Superior temporal gyrus (tissue), 1 donor: ENCODE measurements at regions not wholly inside any gene's neighbourhood (a gene's known extent, or its start where the extent isn't known, plus 50 kb on each side); places are given as distances from the start of the nearest gene placed in this dataset.
"Not testable (repeated sequence)": the region's sequence is repeated elsewhere in the genome, so short reads cannot be mapped to it uniquely, and the experiment has no call there.

Source experiments
- DNase-seq: peaks from one replicate; pipeline ENCODE4 v3.0.0-alpha.2; 2016; ENCODE audit errors: extremely low spot score

- DNase-seq = no peak
Observed at GRCh38 chr10:3935141-3935540, 150.1 kb upstream of the KLF6 start.

- no peak for DNase-seq
Observed at GRCh38 chr10:3933733-3934132, 148.7 kb upstream of the KLF6 start.

- no peak for DNase-seq
Observed at GRCh38 chr10:3932597-3933375, 147.8 kb upstream of the KLF6 start.

GRCh38 chr10:3931901-3932300 is 146.9 kb upstream of the KLF6 start:
- DNase-seq = no peak

- DNase-seq = no peak
Observed at GRCh38 chr10:3931224-3931623, 146.2 kb upstream of the KLF6 start.

GRCh38 chr10:3928569-3928968 is 143.6 kb upstream of the KLF6 start:
- DNase-seq = no peak

GRCh38 chr10:3928078-3928477 is 143.1 kb upstream of the KLF6 start:
- no peak for DNase-seq

GRCh38 chr10:3926675-3927525 is 141.9 kb upstream of the KLF6 start:
- no peak for DNase-seq

- no peak for DNase-seq
Observed at GRCh38 chr10:3926258-3926657, 141.2 kb upstream of the KLF6 start.

GRCh38 chr10:3925184-3925583 is 140.2 kb upstream of the KLF6 start:
- no peak for DNase-seq

GRCh38 chr10:3924344-3924743 is 139.3 kb upstream of the KLF6 start:
- DNase-seq = no peak

GRCh38 chr10:3923033-3923432 is 138.0 kb upstream of the KLF6 start:
- no peak for DNase-seq

GRCh38 chr10:3919709-3920308 is 134.8 kb upstream of the KLF6 start:
- DNase-seq = no peak

- DNase-seq = not testable (repeated sequence)
Observed at GRCh38 chr10:3917392-3917791, 132.4 kb upstream of the KLF6 start.

GRCh38 chr10:3914733-3915132 is 129.7 kb upstream of the KLF6 start:
- DNase-seq = no peak

- DNase-seq = no peak
Observed at GRCh38 chr10:3911713-3912442, 126.9 kb upstream of the KLF6 start.

GRCh38 chr10:3911241-3911640 is 126.2 kb upstream of the KLF6 start:
- no peak for DNase-seq

GRCh38 chr10:3909339-3909738 is 124.3 kb upstream of the KLF6 start:
- DNase-seq = no peak

- no peak for DNase-seq
Observed at GRCh38 chr10:3908183-3908582, 123.2 kb upstream of the KLF6 start.

- no peak for DNase-seq
Observed at GRCh38 chr10:3907514-3907913, 122.5 kb upstream of the KLF6 start.

- DNase-seq = no peak
Observed at GRCh38 chr10:3906511-3907111, 121.6 kb upstream of the KLF6 start.
